Stimulated activated CD4-positive, alpha-beta T cell treated with anti-CD3 and anti-CD28 coated beads, Interleukin-4, amount 100 ng/mL, for 4 hours (primary cell): ENCODE measurements at regions not wholly inside any gene's neighbourhood (a gene's known extent, or its start where the extent isn't known, plus 50 kb on each side); places are given as distances from the start of the nearest gene placed in this dataset.

ENCODE experiments used
- DNase-seq, 2 experiments: peaks; one replicate each; pipeline ENCODE4 v3.0.0-alpha.2; 2020

GRCh38 chr1:181341026-181341632 is 142.2 kb upstream of the CACNA1E start:
- no peak for DNase-seq

DNA sequence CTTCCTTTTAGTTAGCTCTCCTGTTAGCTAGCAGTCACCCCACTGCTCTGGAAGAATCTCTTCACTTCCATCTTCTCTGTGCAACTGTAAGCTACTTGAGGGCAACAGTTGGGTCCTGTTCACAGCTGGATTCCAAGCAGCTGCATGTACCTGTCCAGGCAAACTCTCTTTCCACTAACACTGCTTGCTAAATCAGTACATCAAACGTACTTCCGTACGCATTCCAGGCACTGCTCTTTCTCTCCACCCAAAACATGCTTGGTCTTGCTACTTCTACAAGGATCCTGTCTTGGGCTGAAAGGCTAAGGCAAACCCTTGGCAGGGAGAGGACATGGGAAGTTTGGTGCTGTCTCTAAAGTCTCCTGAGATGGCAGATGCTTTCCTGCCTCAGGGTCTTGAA is 139.2 kb upstream of the CACNA1E start:
- DNase-seq: no peak

DNA sequence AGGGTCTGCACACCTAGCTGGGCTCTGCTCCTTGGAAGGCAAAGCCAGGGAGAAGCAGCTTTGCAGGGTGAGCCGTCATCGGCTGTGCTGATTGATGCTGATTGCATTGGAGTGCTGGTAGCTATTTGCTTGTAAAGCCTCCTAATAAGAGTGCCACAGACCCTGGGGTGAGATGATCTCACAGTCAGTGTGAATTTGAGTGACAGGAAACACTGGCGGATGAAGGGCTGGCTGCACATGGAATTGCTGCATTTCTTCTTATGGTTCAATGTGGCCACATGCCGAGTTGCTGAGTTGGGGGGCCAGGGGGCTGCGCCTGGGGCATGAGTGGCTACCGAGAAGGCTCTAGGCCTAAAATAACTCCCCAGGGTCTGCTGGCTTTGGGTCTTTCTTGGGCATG is 138.2 kb upstream of the CACNA1E start:
- DNase-seq: no peak

- no peak for DNase-seq
Observed at GRCh38 chr1:181347495-181348390, 135.6 kb upstream of the CACNA1E start.

DNA sequence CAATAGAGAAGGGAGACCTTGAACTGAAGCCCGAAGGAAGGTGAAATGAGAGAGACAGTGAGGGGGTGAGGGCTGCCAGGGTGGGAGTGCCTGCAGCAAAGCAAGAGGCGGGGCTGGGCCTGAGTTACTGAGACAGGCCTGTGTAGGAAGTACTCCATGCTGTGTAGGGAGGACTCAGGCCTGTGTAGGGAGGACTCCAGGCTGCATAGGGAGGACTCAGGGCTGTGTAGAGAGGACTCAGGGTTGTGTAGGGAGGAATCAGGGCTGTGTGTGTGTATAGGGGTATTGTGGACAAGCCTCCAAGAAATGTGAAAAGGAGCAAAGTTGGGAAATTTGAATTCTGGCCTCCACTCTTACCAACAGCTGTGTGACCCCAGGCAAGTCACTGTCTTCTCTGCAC is 133.8 kb upstream of the CACNA1E start:
- no peak for DNase-seq

- no peak for DNase-seq
Observed at GRCh38 chr1:181350131-181350530, 133.2 kb upstream of the CACNA1E start.

DNA sequence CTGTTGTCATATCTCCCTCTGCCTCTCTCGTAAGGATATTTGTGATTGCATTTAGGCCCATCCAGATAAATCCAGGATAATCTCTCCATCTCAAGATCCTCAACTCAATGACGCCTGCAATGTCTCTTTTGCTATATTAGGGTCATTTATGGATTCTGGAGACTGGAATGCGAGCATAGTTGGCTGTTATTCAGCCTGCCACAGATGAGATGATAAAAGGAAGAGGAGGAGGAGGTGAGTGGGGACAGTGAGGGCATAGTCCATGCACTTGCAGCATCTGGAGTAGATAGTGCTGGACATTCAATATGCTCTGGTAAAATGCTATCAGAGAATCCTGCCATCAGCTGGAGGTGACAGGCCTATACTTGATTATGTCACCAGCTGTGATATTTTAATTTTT is 131.6 kb upstream of the CACNA1E start:
- DNase-seq: no peak

GRCh38 chr1:181352695-181353094 is 130.6 kb upstream of the CACNA1E start:
- no peak for DNase-seq

- DNase-seq: no peak
Observed at GRCh38 chr1:181353526-181353925, 129.8 kb upstream of the CACNA1E start.

DNA sequence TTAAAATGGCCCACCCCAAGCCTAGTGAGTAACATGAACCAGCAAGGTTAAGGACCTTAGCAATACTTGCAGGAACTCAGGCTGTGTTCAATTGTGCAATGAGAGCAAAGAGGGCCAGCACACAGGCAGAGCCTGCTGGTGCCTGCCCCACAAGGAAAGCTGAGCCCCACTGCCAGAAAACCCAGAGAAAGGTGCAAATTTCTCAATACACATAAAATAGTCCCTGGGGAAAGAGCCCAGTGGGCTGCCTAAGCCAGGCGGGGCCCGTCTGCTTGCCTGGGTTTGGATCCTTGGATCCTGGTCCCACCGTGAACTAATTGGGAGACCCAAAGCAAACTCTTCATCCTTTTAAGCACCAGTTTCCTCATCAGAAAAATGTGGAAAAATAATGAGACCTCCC is 128.5 kb upstream of the CACNA1E start:
- no peak for DNase-seq

GRCh38 chr1:181356505-181357340 is 126.6 kb upstream of the CACNA1E start:
- no peak for DNase-seq

DNA sequence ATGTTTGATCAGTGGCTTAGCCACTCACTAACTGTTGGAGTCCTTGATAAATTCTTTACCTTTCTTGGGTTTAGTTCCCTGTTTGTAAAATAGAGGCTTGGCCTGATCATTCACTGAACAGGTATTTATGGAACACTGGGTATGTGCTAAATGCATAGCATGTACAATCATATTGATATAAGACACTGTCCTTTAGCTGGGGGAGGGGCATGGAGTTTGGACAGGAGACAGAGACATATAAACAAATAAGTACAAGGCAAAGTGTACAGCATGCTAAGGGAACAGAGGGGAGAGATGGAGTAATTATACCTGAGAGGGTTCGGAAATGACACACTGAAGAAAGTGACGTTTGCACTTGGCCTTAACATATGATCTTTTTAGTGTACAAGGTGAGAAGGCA is 124.3 kb upstream of the CACNA1E start:
- no peak for DNase-seq

GRCh38 chr1:181364801-181365200 is 118.5 kb upstream of the CACNA1E start:
- no peak for DNase-seq

GRCh38 chr1:181366910-181367309 is 116.4 kb upstream of the CACNA1E start:
- no peak for DNase-seq

GRCh38 chr1:181369416-181369815 is 113.9 kb upstream of the CACNA1E start:
- no peak for DNase-seq

DNA sequence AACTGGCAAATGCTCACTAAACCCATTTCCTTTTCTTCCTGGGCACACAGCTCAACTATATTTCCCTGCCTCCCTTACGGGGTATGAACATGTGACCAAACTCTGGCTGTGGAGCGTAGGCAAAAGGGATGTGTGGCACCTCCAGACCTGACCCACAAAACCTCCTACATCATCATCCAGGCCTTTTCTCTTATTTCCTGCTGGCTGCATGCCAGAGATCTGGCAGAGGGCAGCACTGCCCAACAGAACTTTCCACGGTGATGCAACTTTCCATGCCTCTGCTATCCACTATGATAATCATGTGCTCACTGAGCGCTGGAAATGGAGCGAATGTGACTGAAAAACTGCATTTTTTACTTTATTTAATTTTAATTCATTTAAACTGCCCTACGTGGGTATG is 99.6 kb upstream of the CACNA1E start:
- no peak for DNase-seq

DNA sequence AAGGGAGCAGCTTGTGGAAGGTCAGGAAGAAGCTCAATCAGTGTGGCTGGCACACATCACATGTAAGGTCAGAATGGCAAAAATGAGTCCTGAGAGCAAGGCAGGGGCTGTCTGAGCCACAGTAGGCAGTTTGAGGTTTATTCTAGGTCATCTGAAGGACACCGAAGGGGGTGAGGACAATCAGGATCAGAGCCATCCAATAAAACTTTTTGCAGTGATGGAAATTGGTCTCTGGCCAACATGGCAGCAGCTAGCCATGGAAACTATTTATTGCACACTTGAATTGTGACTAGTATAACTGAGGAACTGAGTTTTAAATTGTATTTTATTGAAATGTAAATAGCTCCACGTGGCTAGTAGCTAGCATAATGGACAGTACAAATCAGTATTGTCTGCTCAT is 97.0 kb upstream of the CACNA1E start:
- no peak for DNase-seq

GRCh38 chr1:181386951-181387350 is 96.4 kb upstream of the CACNA1E start:
- no peak for DNase-seq

- no peak for DNase-seq
Observed at GRCh38 chr1:181387702-181388101, 95.6 kb upstream of the CACNA1E start.

- no peak for DNase-seq
Observed at GRCh38 chr1:181390410-181391077, 92.8 kb upstream of the CACNA1E start.

GRCh38 chr1:181391301-181391900 is 91.9 kb upstream of the CACNA1E start:
- no peak for DNase-seq

DNA sequence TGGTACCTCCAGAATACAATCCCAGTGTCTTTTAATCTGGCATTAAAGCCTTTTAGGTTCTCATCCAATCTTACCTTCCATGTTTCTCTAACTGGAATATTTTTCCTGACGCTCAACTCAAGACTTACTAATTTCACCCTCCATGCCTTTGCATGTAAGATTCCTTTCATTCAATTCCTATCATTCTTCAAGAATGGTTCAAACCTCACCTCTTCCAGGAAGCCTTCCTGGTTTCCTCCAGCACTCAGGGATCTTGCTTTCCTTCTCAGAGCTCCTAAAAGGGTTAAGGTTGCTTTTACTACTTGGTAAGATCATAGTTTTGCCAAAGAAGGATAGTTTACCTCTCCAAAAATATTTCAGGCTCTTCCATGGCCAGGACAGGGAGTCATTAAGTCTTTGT is 91.2 kb upstream of the CACNA1E start:
- no peak for DNase-seq
